Left kidney (tissue), 1 donor: ENCODE measurements at regions not wholly inside any gene's neighbourhood (a gene's known extent, or its start where the extent isn't known, plus 50 kb on each side); places are given as distances from the start of the nearest gene placed in this dataset.

Experiments used
- DNase-seq: peaks from one replicate; pipeline ENCODE4 v3.0.0-alpha.2; 2013

GRCh38 chr11:116250155-116250554 lies 522.6 kb downstream of the BUD13 start:
- DNase-seq, result no peak

- DNase-seq, result no peak
Observed at GRCh38 chr11:116249561-116249960, 523.2 kb downstream of the BUD13 start.

GRCh38 chr11:116244889-116245288 lies 527.9 kb downstream of the BUD13 start:
- DNase-seq, result no peak

GRCh38 chr11:116244439-116244838 lies 528.3 kb downstream of the BUD13 start:
- no peak for DNase-seq

- DNase-seq, result no peak
Observed at GRCh38 chr11:116243991-116244390, 528.8 kb downstream of the BUD13 start.

- no peak for DNase-seq
Observed at GRCh38 chr11:116242006-116242405, 530.8 kb downstream of the BUD13 start.

- peak; percentile 51 for DNase-seq
Observed at GRCh38 chr11:116240710-116241109, 532.1 kb downstream of the BUD13 start.

- no peak for DNase-seq
Observed at GRCh38 chr11:116239247-116239646, 533.5 kb downstream of the BUD13 start.

GRCh38 chr11:116234989-116235568 lies 537.7 kb downstream of the BUD13 start:
- no peak for DNase-seq

GRCh38 chr11:116233561-116233960 lies 539.2 kb downstream of the BUD13 start:
- peak; percentile 59 for DNase-seq

- DNase-seq, result no peak
Observed at GRCh38 chr11:116232364-116232828, 540.4 kb downstream of the BUD13 start.

- no peak for DNase-seq
Observed at GRCh38 chr11:116231543-116231942, 541.2 kb downstream of the BUD13 start.

GRCh38 chr11:116230438-116230837 lies 542.3 kb downstream of the BUD13 start:
- DNase-seq, result no peak

- no peak for DNase-seq
Observed at GRCh38 chr11:116229236-116229970, 543.4 kb downstream of the BUD13 start.

GRCh38 chr11:116226731-116227130 lies 546.1 kb downstream of the BUD13 start:
- no peak for DNase-seq

- no peak for DNase-seq
Observed at GRCh38 chr11:116225784-116226585, 546.8 kb downstream of the BUD13 start.

- DNase-seq, result no peak
Observed at GRCh38 chr11:116225236-116225635, 547.6 kb downstream of the BUD13 start.

GRCh38 chr11:116224889-116225200 lies 547.9 kb downstream of the BUD13 start:
- DNase-seq, result no peak

- DNase-seq, result peak; percentile 59
Observed at GRCh38 chr11:116224154-116224888, 548.5 kb downstream of the BUD13 start.

GRCh38 chr11:116221351-116221750 lies 551.4 kb downstream of the BUD13 start:
- no peak for DNase-seq

- no peak for DNase-seq
Observed at GRCh38 chr11:116219171-116219635, 553.6 kb downstream of the BUD13 start.

- no peak for DNase-seq
Observed at GRCh38 chr11:116217441-116217840, 555.3 kb downstream of the BUD13 start.
